CD4-positive, alpha-beta T cell (primary cell): ENCODE measurements at regions not wholly inside any gene's neighbourhood (a gene's known extent, or its start where the extent isn't known, plus 50 kb on each side); places are given as distances from the start of the nearest gene placed in this dataset.

Experiments used
- ATAC-seq: fragments of 200-7000 bp; cut with Tn5 transposase; one replicate; pipeline ENCODE4 v1.10.0; 2022; ENCODE audit warnings: mild to moderate bottlenecking; ENCODE audit not compliant: poor library complexity
- CTCF ChIA-PET: fragments of 350-600 bp; sonication (Branson Sonifier 250); formaldehyde crosslinking; loops from one replicate; lab custom pipeline; 2021; ENCODE audit warnings: antibody characterized with exemption, inconsistent platforms; lab: Charles Lee
- POLR2A ChIA-PET: fragments of 350-600 bp; sonication (Branson Sonifier 250); formaldehyde crosslinking; loops from one replicate; lab custom pipeline; 2021; ENCODE audit warnings: antibody characterized with exemption, inconsistent platforms; lab: Charles Lee
- DNase-seq, 14 experiments: peaks; one replicate each; pipeline ENCODE4 v3.0.0-alpha.2; 2013 to 2020; ENCODE audit warnings: mixed read lengths in 2 of 14
- H3K27ac ChIP-seq, 2 donors: one replicate each; pipeline versions ENCODE4 v1.5.1 to v1.7.0; 2013; ENCODE audit warnings: low read length in 2 of 2, low read depth in 1 of 2, mild to moderate bottlenecking in 1 of 2
- H3K27me3 ChIP-seq, 2 experiments: 1 replicate in 1 of 2; 2 replicates in 1 of 2; pipeline versions ENCODE4 v1.6.1 to v1.7.0; 2013; ENCODE audit warnings: low read length in 2 of 2, control low read depth in 1 of 2, mild to moderate bottlenecking in 1 of 2, moderate library complexity in 1 of 2; ENCODE audit not compliant: insufficient read depth in 2 of 2, control insufficient read depth in 1 of 2
- H3K36me3 ChIP-seq: one replicate; pipeline ENCODE4 v1.6.1; 2013; ENCODE audit warnings: low read length, control low read depth; ENCODE audit not compliant: insufficient read depth
- H3K4me1 ChIP-seq: one replicate; pipeline ENCODE4 v1.6.1; 2013; ENCODE audit warnings: low read length, control low read depth; ENCODE audit not compliant: insufficient read depth
- H3K4me3 ChIP-seq: one replicate; pipeline ENCODE4 v1.5.1; 2013; ENCODE audit warnings: mild to moderate bottlenecking, low read length, moderate library complexity
- H3K9me3 ChIP-seq, 2 experiments: 1 replicate in 1 of 2; 2 replicates in 1 of 2; pipeline versions ENCODE4 v1.6.1 to v1.7.0; 2013; ENCODE audit warnings: low read length in 2 of 2, mild to moderate bottlenecking in 2 of 2, control low read depth in 1 of 2, moderate library complexity in 1 of 2; ENCODE audit not compliant: control insufficient read depth in 1 of 2, insufficient read depth in 1 of 2
- H3K27ac Mint-ChIP-seq: one replicate; pipeline ENCODE4 v1.8.0; 2020; ENCODE audit warnings: mixed read lengths
- H3K27me3 Mint-ChIP-seq: one replicate; pipeline ENCODE4 v1.8.0; 2021; ENCODE audit warnings: mixed read lengths
- H3K36me3 Mint-ChIP-seq: one replicate; pipeline ENCODE4 v1.8.0; 2021; ENCODE audit warnings: low read depth, mixed read lengths
- H3K4me1 Mint-ChIP-seq: one replicate; pipeline ENCODE4 v1.8.0; 2021; ENCODE audit warnings: low read depth, mixed read lengths
- H3K4me3 Mint-ChIP-seq: one replicate; pipeline ENCODE4 v1.8.0; 2020; ENCODE audit warnings: mild to moderate bottlenecking, mixed read lengths
- H3K9me3 Mint-ChIP-seq: one replicate; pipeline ENCODE4 v1.8.0; 2020; ENCODE audit warnings: mixed read lengths
- CTCF ChIP-seq: fragments of 200-600 bp; IDR thresholded peaks from one replicate; pipeline ENCODE4 v1.8.0; 2022; ENCODE audit warnings: antibody characterized with exemption, mild to moderate bottlenecking
- intact Hi-C, 2 experiments: fragments of 100-400 bp; cut with DNase I in 1 of 2; cut with micrococcal nuclease in 1 of 2; formaldehyde crosslinking; loops; one replicate each; pipeline versions ENCODE4 v1.15.1 to v1.9.0; 2023 to 2025; cut with DNase I, micrococcal nuclease

GRCh38 chr6:45743028-45743615, 272.5 kb downstream of the CLIC5 start:
- peaks cover 0 to 7% of the 10 kb centered on the region in 2 experiments for H3K9me3 ChIP-seq
- Mint-ChIP-seq H3K4me1 (peaks cover under 1% of the 10 kb centered on the region), H3K36me3 (no peaks in the 10 kb centered on the region), H3K27me3 (no peaks in the 10 kb centered on the region), H3K9me3 (peaks cover 5% of the 10 kb centered on the region), H3K4me3 (no peak overlapping the region), H3K27ac (no peak overlapping the region)
- POLR2A ChIA-PET = no interaction called here
- no peak for DNase-seq
- no peak for TF ChIP-seq CTCF
- no peak overlapping the region for H3K4me3 ChIP-seq
- CTCF ChIA-PET = no interaction called here
- no peak overlapping the region for H3K27ac ChIP-seq
- peaks cover under 1% of the 10 kb centered on the region for H3K4me1 ChIP-seq
- H3K36me3 ChIP-seq = no peaks in the 10 kb centered on the region
- no peak for ATAC-seq
- intact Hi-C loops = no loop called here
- no peaks in the 10 kb centered on the region for H3K27me3 ChIP-seq

GRCh38 chr6:45742591-45742990, 273.1 kb downstream of the CLIC5 start:
- intact Hi-C loops = no loop called here
- no peak overlapping the region for H3K4me3 ChIP-seq
- no peak for TF ChIP-seq CTCF
- ChIA-PET POLR2A (no interaction called here), CTCF (no interaction called here)
- H3K27me3 ChIP-seq = no peaks in the 10 kb centered on the region
- H3K4me3 Mint-ChIP-seq = no peak overlapping the region
- no peak overlapping the region for H3K27ac Mint-ChIP-seq
- ATAC-seq = no peak
- DNase-seq = no peak
- no peaks in the 10 kb centered on the region for H3K36me3 ChIP-seq
- H3K4me1 Mint-ChIP-seq = peaks cover 6% of the 10 kb centered on the region
- H3K36me3 Mint-ChIP-seq = no peaks in the 10 kb centered on the region
- H3K27ac ChIP-seq = no peak overlapping the region
- H3K27me3 Mint-ChIP-seq = no peaks in the 10 kb centered on the region
- H3K9me3 Mint-ChIP-seq = peaks cover 3% of the 10 kb centered on the region
- H3K4me1 ChIP-seq = peaks cover 6% of the 10 kb centered on the region
- H3K9me3 ChIP-seq = peaks cover 0 to 2% of the 10 kb centered on the region in 2 experiments

GRCh38 chr6:45741437-45742171, 274.1 kb downstream of the CLIC5 start:
- no peak overlapping the region for H3K4me3 ChIP-seq
- no peaks in the 10 kb centered on the region for H3K36me3 ChIP-seq
- peaks cover 11% of the 10 kb centered on the region for H3K4me1 Mint-ChIP-seq
- no peak overlapping the region for H3K4me3 Mint-ChIP-seq
- peak in 2 of 14 experiments; percentile 7 to 11 for DNase-seq
- H3K9me3 ChIP-seq = no peaks in the 10 kb centered on the region
- H3K27me3 ChIP-seq = no peaks in the 10 kb centered on the region
- H3K27me3 Mint-ChIP-seq = no peaks in the 10 kb centered on the region
- H3K27ac ChIP-seq = no peak overlapping the region
- no peaks in the 10 kb centered on the region for H3K9me3 Mint-ChIP-seq
- CTCF ChIA-PET = interaction anchor here (0.9 kb wide), 1 partner anchor 26 kb away, joined by 3 read pairs; no protein-coding TSS in a partner anchor
- ATAC-seq = no peak
- H3K36me3 Mint-ChIP-seq = no peaks in the 10 kb centered on the region
- POLR2A ChIA-PET = no interaction called here
- intact Hi-C loops = no loop called here
- H3K4me1 ChIP-seq = peaks cover 10% of the 10 kb centered on the region
- TF ChIP-seq CTCF = no peak
- no peak overlapping the region for H3K27ac Mint-ChIP-seq
